ENCODE measurements at regions not wholly inside any gene's neighbourhood (a gene's known extent, or its start where the extent isn't known, plus 50 kb on each side); places are given as distances from the start of the nearest gene placed in this dataset.

DNA sequence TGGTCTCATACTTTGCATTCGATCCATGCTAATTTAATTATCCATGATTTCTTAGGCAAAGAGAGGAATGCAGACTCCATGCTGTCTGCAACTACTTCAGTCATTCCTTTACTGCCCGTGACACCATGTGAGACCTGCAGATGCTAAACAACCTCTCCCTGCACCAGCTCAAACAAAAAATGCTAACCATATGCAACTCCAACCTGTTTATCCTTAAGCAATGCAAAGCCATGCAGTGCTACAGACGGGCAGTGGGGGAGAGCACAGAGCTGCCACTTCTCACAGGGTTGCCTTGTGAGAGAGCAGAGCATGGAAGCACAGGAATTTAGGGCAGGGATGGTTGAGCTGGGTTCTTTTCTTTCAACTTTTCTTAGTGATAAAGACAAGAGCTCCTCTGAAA lies 74.9 kb upstream of the KLHL14 start:
- no peak overlapping the region for H3K23ac ChIP-seq (ENCODE audit: low read depth, low read length)
- no peak overlapping the region for H3K4me3 ChIP-seq (ENCODE audit: insufficient read depth, low read depth, low read length)
- no peaks in the 10 kb centered on the region for H4K20me1 ChIP-seq (ENCODE audit: insufficient read depth, low read length)
- no peak overlapping the region for H4K5ac ChIP-seq (ENCODE audit: low read depth, low read length)
- H3K56ac ChIP-seq (ENCODE audit: extremely low read depth, insufficient read depth, low read length): no peak overlapping the region
- H3K79me1 ChIP-seq (ENCODE audit: low read depth in 1 of 2, low read length in 2 of 2): no peaks in the 10 kb centered on the region
- no peak overlapping the region for H2AK5ac ChIP-seq (ENCODE audit: low read depth, low read length)
- H3K4me1 ChIP-seq (ENCODE audit: control insufficient read depth, insufficient read depth, low read length): no peaks in the 10 kb centered on the region
- intact Hi-C loops (cut with micrococcal nuclease) (no loop called here), in situ Hi-C loops (cut with MboI; ENCODE audit: low sequenced_read_pairs) (no loop called here), dilution Hi-C loops (cut with HindIII; ENCODE audit: low sequenced_read_pairs, unreplicated experiment) (no loop called here)
- no peak overlapping the region for H2AFZ ChIP-seq (replicated peaks; ENCODE audit: low read length, poor library complexity)
- H2BK5ac ChIP-seq (ENCODE audit: low read depth, low read length, poor library complexity, severe bottlenecking): no peak overlapping the region
- 14% methylated on average over 1 of the region's 3 CpGs; no CpG with 5 or more reads in 1 of the 2 experiments for WGBS, 2 experiments (ENCODE audit: extremely low coverage in 2 of 2, insufficient read length in 1 of 2)
- H3K27me3 ChIP-seq (ENCODE audit: control insufficient read depth, insufficient read depth, low read length): no peaks in the 10 kb centered on the region
- H2BK120ac ChIP-seq (ENCODE audit: low read depth, low read length): no peak overlapping the region
- no peak overlapping the region for H3K14ac ChIP-seq (replicated peaks; ENCODE audit: low read depth, low read length)
- no peak overlapping the region for H2AK9ac ChIP-seq (replicated peaks; ENCODE audit: low read depth, low read length, poor library complexity)
- no peak overlapping the region for H2BK15ac ChIP-seq (ENCODE audit: low read depth, low read length)
- no peak for ATAC-seq (ENCODE audit: low read depth)
- ChIA-PET CTCF (interaction anchor here (0.7 kb wide), 1 partner anchor 63 kb away, joined by 3 read pairs; no protein-coding TSS in a partner anchor), POLR2A (ENCODE audit: unreplicated experiment) (no interaction called here)
- DNase-seq: no peak
- no peak overlapping the region for H3K4me2 ChIP-seq (ENCODE audit: low read depth, low read length)
- H3K27ac ChIP-seq (ENCODE audit: insufficient read depth, low read length): no peak overlapping the region
- H3K9ac ChIP-seq (ENCODE audit: low read depth, low read length): no peak overlapping the region
- H4K8ac ChIP-seq (ENCODE audit: low read depth in 2 of 2, low read length in 2 of 2): no peak overlapping the region
- BruUV-seq (replicated peaks): no TSS peak
- H3K36me3 ChIP-seq (ENCODE audit: control insufficient read depth, insufficient read depth, low read length): no peaks in the 10 kb centered on the region
- TF ChIP-seq CTCF (conservative IDR thresholded peaks at IDR 0.05; ENCODE audit: low read depth, low read length) (no peak), SMC3 (IDR thresholded peaks at IDR 0.05; ENCODE audit: low read depth, low read length) (no peak), RCOR1 (IDR thresholded peaks at IDR 0.05; ENCODE audit: insufficient replicate concordance, low read length) (no peak), RAD21 (IDR thresholded peaks at IDR 0.05; ENCODE audit: low read length) (no peak), ELK1 (IDR thresholded peaks at IDR 0.05; ENCODE audit: borderline replicate concordance, low read depth, low read length) (no peak), MXI1 (IDR thresholded peaks at IDR 0.05; ENCODE audit: borderline replicate concordance, low read depth, low read length) (no peak), CEBPB (IDR thresholded peaks at IDR 0.05; ENCODE audit: low read depth, low read length) (no peak), NFE2L2 (IDR thresholded peaks at IDR 0.05; ENCODE audit: low read depth, low read length) (no peak), RFX5 (IDR thresholded peaks at IDR 0.05; ENCODE audit: low read depth, low read length) (no peak), USF2 (IDR thresholded peaks at IDR 0.05; ENCODE audit: low read depth, low read length) (no peak), BHLHE40 (IDR thresholded peaks at IDR 0.05; ENCODE audit: low read depth, low read length) (no peak), MAZ (IDR thresholded peaks at IDR 0.05; ENCODE audit: borderline replicate concordance, low read depth, low read length) (no peak)
- H2BK20ac ChIP-seq (ENCODE audit: low read depth, low read length): no peak overlapping the region
- H3K9me3 ChIP-seq (ENCODE audit: control insufficient read depth, insufficient read depth, low read length): no peaks in the 10 kb centered on the region
- H3K4ac ChIP-seq (ENCODE audit: low read depth, low read length): no peak overlapping the region
- H3K9me1 ChIP-seq (ENCODE audit: insufficient read depth, low read length): no peaks in the 10 kb centered on the region
- no peak overlapping the region for H3K18ac ChIP-seq (ENCODE audit: low read depth, low read length)
- no peak overlapping the region for H4K91ac ChIP-seq (ENCODE audit: insufficient read depth, low read depth, low read length)

Data from IMR-90 (cell line).